Kidney epithelial cell (primary cell): ENCODE measurements at regions not wholly inside any gene's neighbourhood (a gene's known extent, or its start where the extent isn't known, plus 50 kb on each side); places are given as distances from the start of the nearest gene placed in this dataset.

Experiments
- DNase-seq: peaks from one replicate; pipeline ENCODE4 v3.0.0-alpha.2; 2010; ENCODE audit warnings: low read depth
- H3K27me3 ChIP-seq: 2 replicates; pipeline ENCODE4 v1.6.0; 2011; ENCODE audit warnings: low read length; ENCODE audit not compliant: control insufficient read depth, insufficient read depth
- H3K36me3 ChIP-seq: 2 replicates; pipeline ENCODE4 v1.5.1; 2011; ENCODE audit warnings: low read length; ENCODE audit not compliant: control insufficient read depth, insufficient read depth
- H3K4me3 ChIP-seq: 2 replicates; pipeline ENCODE4 v1.5.1; 2011; ENCODE audit warnings: low read depth, mild to moderate bottlenecking, control low read depth, low read length
- CTCF ChIP-seq: IDR thresholded peaks from 2 replicates; pipeline ENCODE4 v1.5.1; 2011; ENCODE audit warnings: mild to moderate bottlenecking, moderate library complexity, low read length, control low read depth, inconsistent platforms; ENCODE audit not compliant: insufficient read depth, poor library complexity, severe bottlenecking

- H3K4me3 ChIP-seq, result no peak overlapping the region
- peaks cover 6% of the 10 kb centered on the region for H3K27me3 ChIP-seq
- no peak for TF ChIP-seq CTCF
- H3K36me3 ChIP-seq, result no peaks in the 10 kb centered on the region
- DNase-seq, result no peak
These were observed 583.1 kb upstream of the HS6ST1 start for GRCh38 chr2:128901572-128902391.

GRCh38 chr2:128903637-128904036 is 585.0 kb upstream of the HS6ST1 start:
- Histone ChIP-seq H3K4me3 (no peak overlapping the region), H3K36me3 (no peaks in the 10 kb centered on the region), H3K27me3 (peaks cover 6% of the 10 kb centered on the region)
- TF ChIP-seq CTCF, result no peak
- DNase-seq, result no peak

- Histone ChIP-seq H3K27me3 (no peaks in the 10 kb centered on the region), H3K4me3 (no peak overlapping the region), H3K36me3 (no peaks in the 10 kb centered on the region)
- no peak for TF ChIP-seq CTCF
- DNase-seq, result no peak
These were observed 592.6 kb upstream of the HS6ST1 start for GRCh38 chr2:128911276-128911675.

- H3K36me3 ChIP-seq, result no peaks in the 10 kb centered on the region
- no peak overlapping the region for H3K4me3 ChIP-seq
- H3K27me3 ChIP-seq, result no peaks in the 10 kb centered on the region
- TF ChIP-seq CTCF, result no peak
- DNase-seq, result no peak
These were observed 595.7 kb upstream of the HS6ST1 start for GRCh38 chr2:128914320-128914719.

GRCh38 chr2:128921751-128922150 is 603.1 kb upstream of the HS6ST1 start:
- TF ChIP-seq CTCF, result no peak
- DNase-seq, result no peak
- H3K36me3 ChIP-seq, result no peaks in the 10 kb centered on the region
- no peak overlapping the region for H3K4me3 ChIP-seq
- no peaks in the 10 kb centered on the region for H3K27me3 ChIP-seq

- Histone ChIP-seq H3K4me3 (no peak overlapping the region), H3K36me3 (no peaks in the 10 kb centered on the region), H3K27me3 (no peaks in the 10 kb centered on the region)
- DNase-seq, result no peak
- TF ChIP-seq CTCF, result no peak
These were observed 603.5 kb upstream of the HS6ST1 start for GRCh38 chr2:128922154-128922553.
